ENCODE measurements at regions not wholly inside any gene's neighbourhood (a gene's known extent, or its start where the extent isn't known, plus 50 kb on each side); places are given as distances from the start of the nearest gene placed in this dataset.

DNA sequence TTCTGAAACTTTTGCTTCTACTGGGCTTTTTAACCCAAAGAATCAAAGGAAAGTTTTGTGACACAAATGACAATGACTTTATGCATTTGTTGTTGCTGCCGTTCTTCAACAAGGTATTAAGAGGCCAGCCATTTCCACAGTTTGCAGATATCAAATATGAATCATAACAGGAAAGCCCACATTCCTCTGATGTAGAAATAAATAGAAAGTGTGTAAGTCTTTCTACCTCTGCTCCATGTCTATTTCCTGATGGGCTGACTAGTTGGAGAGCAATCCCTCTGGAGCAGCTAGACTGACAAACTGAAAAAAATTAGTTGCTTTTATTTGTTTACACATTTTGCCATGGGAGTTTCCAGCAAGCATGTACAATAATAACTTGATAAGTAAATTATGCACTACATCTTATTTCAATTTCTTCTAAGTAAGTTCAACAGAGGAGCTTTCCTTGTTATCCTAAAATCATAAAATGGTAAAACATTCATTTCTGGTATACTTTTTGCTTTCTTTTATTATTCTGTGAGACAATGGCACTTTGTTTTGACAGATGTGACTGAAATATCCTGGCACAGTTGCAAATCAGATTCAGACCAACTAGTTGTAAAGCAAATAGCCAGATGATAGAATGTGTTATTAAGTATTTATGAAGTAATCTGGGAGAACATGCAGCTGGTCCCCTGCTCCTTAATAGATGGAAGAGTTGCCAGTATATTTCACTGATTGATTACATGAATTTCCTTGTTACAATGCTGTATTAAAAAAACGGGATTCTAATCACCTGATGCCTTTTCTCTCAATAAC is 266.7 kb downstream of the METTL4 start:
- Histone ChIP-seq H3K27me3 (ENCODE audit: control insufficient read depth, insufficient read depth, low read length) (no peaks in the 10 kb centered on the region), H3K36me3 (ENCODE audit: control insufficient read depth, insufficient read depth, low read length) (no peaks in the 10 kb centered on the region), H3K4me3 (ENCODE audit: low read depth, low read length) (no peak overlapping the region)
- DNase-seq (ENCODE audit: low read depth): peak; percentile 92
- TF ChIP-seq, protein P1, sequence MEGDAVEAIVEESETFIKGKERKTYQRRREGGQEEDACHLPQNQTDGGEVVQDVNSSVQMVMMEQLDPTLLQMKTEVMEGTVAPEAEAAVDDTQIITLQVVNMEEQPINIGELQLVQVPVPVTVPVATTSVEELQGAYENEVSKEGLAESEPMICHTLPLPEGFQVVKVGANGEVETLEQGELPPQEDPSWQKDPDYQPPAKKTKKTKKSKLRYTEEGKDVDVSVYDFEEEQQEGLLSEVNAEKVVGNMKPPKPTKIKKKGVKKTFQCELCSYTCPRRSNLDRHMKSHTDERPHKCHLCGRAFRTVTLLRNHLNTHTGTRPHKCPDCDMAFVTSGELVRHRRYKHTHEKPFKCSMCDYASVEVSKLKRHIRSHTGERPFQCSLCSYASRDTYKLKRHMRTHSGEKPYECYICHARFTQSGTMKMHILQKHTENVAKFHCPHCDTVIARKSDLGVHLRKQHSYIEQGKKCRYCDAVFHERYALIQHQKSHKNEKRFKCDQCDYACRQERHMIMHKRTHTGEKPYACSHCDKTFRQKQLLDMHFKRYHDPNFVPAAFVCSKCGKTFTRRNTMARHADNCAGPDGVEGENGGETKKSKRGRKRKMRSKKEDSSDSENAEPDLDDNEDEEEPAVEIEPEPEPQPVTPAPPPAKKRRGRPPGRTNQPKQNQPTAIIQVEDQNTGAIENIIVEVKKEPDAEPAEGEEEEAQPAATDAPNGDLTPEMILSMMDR (IDR thresholded peaks at IDR 0.05; ENCODE audit: insufficient read depth, low read length, severe bottlenecking): no peak
- no peak for FAIRE-seq

- FAIRE-seq: no peak
- H3K36me3 ChIP-seq (ENCODE audit: control insufficient read depth, insufficient read depth, low read length): no peaks in the 10 kb centered on the region
- TF ChIP-seq, protein P1 (IDR thresholded peaks at IDR 0.05; ENCODE audit: insufficient read depth, low read length, severe bottlenecking): no peak
- no peak overlapping the region for H3K4me3 ChIP-seq (ENCODE audit: low read depth, low read length)
- H3K27me3 ChIP-seq (ENCODE audit: control insufficient read depth, insufficient read depth, low read length): no peaks in the 10 kb centered on the region
- no peak for DNase-seq (ENCODE audit: low read depth)
Measured at GRCh38 chr18:2306606-2307005, 264.7 kb downstream of the METTL4 start.

DNA sequence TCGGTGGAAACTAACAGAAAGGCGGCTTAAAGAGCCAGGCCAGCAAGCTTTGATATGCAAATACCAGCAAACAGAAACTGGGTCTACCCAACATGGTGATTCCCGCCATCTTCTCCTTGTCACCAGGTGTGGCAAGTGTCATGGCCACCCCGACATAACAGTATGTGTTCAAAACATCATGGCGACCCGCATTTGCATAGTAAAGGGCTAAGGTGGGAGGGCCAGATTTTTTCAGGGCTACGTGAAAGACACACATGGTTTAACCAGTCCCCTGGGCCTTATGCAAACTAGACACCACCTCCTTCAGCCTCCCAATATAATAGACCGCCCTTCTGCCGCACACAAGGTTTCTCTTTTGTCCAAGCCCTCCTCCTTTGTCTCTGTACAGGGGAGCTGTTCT is 260.4 kb downstream of the METTL4 start:
- FAIRE-seq (no peak), DNase-seq (ENCODE audit: low read depth) (no peak)
- Histone ChIP-seq H3K27me3 (ENCODE audit: control insufficient read depth, insufficient read depth, low read length) (no peaks in the 10 kb centered on the region), H3K4me3 (ENCODE audit: low read depth, low read length) (no peak overlapping the region), H3K36me3 (ENCODE audit: control insufficient read depth, insufficient read depth, low read length) (no peaks in the 10 kb centered on the region)
- TF ChIP-seq, protein P1 (IDR thresholded peaks at IDR 0.05; ENCODE audit: insufficient read depth, low read length, severe bottlenecking): no peak

DNA sequence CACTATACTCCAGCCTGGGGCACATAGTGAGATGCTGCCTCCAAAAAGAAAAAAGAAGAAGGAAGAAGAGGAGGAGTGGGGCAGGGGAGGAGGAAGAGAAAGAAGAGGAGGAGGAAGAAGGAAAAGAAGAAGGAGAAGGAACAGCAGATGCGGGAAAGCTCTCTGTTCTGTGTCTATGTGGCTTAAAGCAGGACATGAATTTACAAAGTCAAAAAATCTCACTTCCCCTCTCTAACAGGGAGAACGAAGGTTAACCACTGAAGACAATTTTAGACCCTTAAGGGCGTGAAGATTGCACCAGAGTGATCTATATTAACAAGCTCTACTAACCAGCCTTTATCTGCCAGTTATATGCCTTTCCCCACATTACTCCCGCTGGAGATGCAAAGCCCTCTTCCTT is 258.9 kb downstream of the METTL4 start:
- DNase-seq (ENCODE audit: low read depth) (no peak), FAIRE-seq (no peak)
- H3K27me3 ChIP-seq (ENCODE audit: control insufficient read depth, insufficient read depth, low read length): no peaks in the 10 kb centered on the region
- H3K4me3 ChIP-seq (ENCODE audit: low read depth, low read length): no peak overlapping the region
- TF ChIP-seq, protein P1 (IDR thresholded peaks at IDR 0.05; ENCODE audit: insufficient read depth, low read length, severe bottlenecking): no peak
- H3K36me3 ChIP-seq (ENCODE audit: control insufficient read depth, insufficient read depth, low read length): no peaks in the 10 kb centered on the region

DNA sequence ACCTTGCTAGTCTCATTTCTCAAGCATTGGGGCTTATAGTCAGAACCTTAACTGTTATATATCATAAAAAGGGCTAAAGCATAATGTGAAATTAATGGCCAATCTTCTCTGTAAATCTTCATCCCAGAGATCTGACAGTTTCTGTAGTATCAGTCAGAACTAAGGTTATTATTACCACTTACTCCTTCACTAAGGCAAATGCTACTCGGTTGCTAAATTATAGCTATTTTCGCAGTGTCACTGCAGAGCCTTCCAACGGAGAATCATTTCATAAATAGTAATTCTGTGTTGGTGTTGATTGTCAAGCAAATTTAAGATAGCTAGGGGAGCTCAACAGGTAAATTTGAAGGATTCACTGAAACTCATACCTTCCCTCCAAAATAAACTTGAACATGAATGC is 258.0 kb downstream of the METTL4 start:
- FAIRE-seq (no peak), DNase-seq (ENCODE audit: low read depth) (no peak)
- H3K4me3 ChIP-seq (ENCODE audit: low read depth, low read length): no peak overlapping the region
- no peaks in the 10 kb centered on the region for H3K27me3 ChIP-seq (ENCODE audit: control insufficient read depth, insufficient read depth, low read length)
- no peaks in the 10 kb centered on the region for H3K36me3 ChIP-seq (ENCODE audit: control insufficient read depth, insufficient read depth, low read length)
- TF ChIP-seq, protein P1 (IDR thresholded peaks at IDR 0.05; ENCODE audit: insufficient read depth, low read length, severe bottlenecking): no peak

All from bronchial epithelial cell (primary cell).